HG02642 (cell line): ENCODE measurements at regions not wholly inside any gene's neighbourhood (a gene's known extent, or its start where the extent isn't known, plus 50 kb on each side); places are given as distances from the start of the nearest gene placed in this dataset.

Source experiments
- ATAC-seq: cut with Tn5 transposase; IDR thresholded peaks from one replicate; pipeline ENCODE4 v1.9.1; 2021; ENCODE audit warnings: mild to moderate bottlenecking; ENCODE audit not compliant: unreplicated experiment, poor library complexity

DNA sequence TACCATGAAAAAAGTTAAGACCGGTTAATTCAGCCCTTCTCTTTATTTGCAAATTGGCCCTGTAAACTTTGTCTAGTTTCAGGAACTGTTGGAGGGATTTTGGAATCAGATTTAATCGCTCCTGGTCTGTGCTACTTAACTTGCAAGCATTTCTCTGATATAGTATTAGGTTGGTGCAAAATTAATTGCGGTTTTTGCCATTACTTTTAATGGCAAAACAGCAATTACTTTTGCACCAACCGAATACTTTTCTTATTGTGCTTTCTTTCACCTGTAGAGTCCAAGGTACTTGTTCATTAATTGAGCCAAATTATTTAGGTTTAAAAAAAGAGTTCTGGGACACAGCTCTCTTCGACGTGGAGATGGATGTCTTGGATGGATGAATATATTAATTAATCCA is 92.8 kb upstream of the HNRNPU start:
- ATAC-seq = no peak

DNA sequence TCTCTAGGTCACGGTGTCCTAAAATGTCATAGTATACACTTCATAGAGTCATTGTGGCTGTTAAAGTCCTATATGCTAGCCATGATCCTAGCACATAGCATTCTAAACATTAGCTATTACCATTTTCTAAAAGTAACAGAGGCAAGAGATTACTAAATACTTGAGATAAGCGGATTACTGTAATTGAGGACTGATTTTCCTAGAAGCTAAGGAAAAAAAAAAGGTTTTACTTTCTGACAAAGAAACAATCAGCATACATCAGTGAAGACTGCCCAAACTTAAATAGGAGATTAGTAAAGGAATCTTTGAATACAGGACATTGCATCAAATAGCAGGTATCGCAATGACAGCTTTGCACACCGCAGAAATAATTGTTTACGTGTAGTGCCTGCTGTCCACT is 91.3 kb upstream of the HNRNPU start:
- no peak for ATAC-seq

DNA sequence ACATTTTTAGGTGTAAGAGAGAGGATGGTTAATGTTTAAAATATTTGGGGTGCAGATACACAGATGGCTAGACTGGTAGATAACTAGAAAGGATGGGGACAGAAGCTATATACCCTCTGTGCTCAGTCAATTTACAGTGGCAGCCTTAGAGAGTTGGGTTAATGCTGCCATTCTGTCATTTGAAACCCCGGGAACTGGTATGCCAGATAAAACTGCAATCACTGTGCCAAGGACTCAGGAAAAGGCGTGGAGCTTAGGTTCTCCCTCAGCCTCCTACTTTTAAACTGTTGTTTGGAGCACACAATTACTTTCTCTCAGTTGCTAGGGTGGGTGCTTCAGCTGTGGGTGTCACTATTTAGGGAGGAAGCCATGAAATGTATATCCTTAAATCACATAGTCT is 90.0 kb upstream of the HNRNPU start:
- no peak for ATAC-seq

DNA sequence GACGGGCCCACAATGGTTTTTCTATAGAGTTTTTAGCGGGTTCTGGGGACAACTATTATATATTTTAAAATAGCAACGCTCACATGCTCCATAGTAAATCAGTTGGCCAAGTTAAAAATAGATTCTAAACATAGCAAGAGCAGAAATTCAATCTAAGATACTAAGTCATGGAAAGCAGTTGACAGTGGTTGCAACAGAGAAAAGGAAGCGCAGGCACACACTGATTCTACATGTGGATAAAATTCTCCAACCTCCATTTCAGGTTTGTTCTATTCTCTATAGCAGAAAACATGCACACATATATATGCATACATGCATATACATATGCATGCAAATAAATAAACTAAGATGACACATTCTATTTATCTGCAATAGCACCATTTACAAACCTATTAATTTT is 89.6 kb upstream of the HNRNPU start:
- ATAC-seq = no peak

DNA sequence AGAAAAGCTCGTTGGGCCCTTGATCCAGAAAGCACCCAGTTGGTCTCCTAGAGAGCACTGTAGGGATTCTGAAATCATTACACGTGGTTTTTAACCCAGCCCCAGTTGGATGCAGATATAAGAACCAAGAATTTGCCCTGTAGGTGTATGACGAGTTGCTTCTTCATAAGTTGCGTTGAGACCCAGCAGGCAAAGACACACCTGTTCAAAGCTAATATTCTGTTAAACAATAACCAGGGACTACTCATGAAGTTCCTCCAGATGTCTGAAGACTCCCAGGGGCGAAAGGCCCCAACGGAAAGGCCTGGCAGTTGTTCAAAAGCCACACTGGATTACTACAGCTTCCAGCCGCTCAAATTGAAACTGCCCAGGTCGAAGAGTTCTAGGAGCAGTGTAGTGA is 88.6 kb upstream of the HNRNPU start:
- peak; percentile 94 for ATAC-seq

DNA sequence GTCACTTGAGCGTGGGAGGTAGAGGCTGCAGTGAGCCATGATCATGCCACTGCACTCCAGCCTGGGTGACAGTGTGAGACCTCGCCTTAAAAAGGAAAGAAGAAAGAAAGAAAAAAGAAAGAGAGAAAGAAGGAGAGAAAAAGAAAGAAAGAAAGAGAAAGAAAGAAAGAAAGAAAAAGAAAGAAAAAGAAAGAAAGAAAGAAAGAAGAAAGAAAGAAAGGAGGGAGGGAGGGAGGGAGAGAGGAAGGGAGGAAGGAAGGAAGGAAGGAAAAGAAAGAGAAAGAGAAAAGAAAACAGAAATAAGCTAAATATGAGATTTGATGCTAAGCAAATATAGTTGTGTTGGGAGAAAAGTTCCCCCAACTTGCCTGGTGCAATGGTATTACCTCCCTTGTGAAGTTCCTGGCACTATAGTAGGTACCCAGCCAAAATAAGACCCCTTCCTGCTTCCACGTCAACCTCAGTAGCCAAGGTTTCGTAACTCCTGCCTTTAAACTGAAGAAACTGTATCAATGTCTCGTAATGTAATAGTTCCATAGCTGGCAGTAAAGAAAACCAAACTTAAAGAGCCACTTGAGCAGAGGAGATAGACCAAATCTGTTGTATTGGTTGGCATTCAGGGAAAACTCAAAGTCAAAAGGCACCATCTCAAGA is 88.1 kb upstream of the HNRNPU start:
- peak; percentile 13 for ATAC-seq

DNA sequence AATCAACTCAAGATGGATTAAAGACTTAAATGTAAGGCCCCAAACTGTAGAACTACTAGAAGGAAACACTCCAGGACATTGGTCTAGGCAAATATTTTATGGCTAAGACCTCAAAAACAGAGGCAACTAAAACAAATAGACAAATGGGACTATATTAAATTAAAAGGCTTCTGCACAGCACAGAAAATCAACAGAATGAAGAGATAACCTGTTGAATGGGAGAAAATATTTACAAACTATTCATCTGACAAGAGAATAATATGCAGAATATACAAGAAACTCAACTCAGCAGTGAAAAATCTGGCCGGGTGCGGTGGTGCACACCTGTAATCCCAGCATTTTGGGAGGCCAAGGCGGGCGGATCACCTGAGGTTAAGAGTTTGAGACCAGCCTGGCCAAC is 84.1 kb upstream of the HNRNPU start:
- no peak for ATAC-seq

DNA sequence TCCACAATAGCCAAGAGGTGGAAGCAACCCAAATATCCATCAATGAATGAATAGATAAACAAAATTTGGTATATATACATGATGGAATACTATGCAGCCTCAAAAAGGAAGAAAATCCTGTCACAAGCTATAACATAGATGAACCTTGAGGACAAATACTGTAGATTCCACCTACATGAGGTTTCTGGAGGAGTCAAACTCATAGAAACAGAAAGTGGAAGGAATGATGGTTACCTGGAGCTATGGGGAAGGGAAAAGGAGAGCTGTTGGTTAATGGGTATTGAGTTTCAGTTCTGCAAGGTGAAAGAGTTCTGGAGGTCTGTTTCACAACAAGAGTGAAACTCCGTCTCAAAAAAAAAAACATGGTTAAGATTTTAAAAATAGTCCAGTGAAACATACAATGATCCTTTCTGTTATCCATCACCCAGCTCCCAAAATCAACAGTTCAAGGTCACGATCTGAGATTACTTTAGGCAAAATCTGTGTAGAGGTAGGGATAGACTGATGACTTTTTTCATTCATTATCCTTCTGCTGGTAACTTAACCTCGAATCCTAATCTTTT is 80.8 kb upstream of the HNRNPU start:
- peak; percentile 77 for ATAC-seq

DNA sequence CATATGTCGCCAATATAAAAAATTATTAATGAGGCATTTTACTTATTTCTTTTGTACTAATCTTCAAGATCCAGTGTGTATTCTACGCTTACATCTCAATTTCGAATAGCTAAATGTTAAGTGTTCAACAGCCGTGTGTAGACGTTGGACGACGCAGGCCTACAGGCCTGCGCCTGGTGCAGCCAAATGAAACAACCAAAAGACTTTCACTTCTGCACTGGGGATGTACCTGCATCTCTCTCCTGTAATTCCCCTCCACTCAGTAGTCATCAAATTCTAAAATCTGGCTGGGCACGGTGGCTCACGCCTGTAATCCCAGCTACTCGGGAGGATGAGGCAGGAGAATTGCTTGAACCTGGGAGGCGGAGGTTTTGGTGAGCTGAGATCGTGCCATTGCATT is 76.8 kb upstream of the HNRNPU start:
- peak; percentile 80 for ATAC-seq

DNA sequence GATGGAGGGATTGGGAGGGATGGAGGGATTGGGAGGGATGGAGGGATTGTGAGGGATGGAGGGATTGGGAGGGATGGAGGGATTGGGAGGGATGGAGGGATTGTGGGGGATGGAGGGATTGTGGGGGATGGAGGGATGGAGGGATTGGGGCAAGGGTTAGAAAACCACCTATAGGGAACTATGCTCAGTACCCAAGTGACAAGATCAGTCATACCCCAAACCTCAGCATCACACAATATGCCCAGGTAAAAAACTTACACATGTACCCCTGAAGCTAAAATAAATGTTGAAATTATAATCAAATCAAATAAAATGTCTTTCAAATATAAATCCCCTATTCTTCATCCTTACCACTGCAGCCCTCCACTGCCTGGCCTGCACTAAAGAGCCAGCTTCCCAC is 72.8 kb upstream of the HNRNPU start:
- no peak for ATAC-seq

DNA sequence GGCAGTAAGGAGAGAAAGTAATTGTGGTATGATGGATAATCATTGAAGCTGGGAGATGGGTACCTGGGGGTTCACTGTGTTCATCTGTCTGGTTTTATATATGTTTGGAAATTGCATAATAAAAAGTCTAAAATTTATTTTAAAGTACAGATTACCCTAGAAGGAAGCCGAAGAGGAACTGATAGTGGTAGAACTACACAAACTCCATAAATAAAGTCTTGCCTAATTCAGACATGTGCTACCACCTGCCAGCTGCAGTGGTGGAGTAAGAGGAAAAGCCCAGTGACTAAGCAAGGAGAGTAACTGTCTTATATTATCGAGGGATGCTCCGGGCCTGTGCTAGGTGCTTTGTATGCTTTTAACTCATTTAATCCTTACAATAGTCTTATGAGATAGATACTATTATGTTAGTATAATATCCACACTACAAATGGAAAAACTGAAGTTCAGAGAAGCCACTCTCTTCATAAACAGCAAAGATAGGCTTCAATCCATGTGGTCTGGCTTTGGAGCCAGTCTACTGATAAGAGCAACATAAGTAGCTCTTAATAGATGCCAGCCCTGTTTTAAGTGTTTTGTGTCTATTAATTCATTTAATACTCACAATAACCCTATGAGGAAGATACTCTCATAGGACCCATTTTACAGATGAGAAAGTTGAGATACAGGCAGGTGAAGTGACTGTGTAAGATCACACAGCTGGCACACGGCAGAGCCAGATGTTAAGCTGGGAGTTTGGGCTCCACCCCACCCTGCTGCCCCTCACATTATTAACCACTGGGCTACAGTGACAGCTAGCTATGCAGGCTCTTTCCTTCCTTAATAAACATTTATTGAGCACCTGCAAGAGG is 56.8 kb upstream of the HNRNPU start:
- peak; percentile 70 for ATAC-seq

DNA sequence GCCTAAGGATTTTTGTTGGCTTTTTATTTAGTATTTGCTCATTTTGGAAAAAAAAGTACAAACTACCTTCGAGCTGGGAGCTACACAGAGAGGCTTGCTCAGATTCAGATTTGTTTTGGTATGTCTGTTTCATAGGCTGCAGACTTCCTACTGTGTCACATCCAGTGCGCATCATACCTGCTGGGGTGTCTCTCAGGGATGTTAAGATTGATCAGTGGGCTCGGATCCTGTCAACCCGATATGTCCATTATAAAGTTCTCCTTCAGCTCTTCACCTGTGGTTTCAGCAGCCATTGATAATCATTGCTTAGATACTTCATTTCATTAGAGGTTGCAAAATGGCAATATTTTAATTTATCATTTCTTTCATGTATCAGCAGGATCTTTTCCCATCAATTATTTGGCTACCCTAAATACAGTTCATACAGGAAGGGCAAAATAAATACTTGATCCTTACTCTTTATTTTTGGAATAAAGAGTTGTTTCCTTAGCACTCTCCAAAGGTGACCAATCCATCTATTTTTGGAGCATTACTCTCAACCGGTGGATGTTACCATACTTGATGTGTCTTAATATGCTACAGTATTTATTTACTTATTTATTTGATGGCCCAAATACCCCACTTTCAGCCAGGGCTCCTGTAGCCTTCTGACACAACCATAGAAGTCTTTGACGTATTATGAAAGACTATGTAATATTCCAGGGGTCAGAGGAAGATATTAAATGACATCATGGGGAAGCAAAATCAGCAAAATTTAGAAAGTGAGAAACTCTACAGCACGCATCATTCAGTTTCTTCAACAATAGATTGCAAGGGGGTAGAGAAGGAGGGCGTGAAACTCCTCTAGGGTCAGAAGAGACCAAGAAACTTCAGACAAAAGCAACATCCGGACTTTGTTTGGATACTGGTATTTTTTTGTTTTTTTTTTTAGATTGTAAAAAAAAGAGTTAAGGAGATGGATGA is 55.3 kb upstream of the HNRNPU start:
- no peak for ATAC-seq

DNA sequence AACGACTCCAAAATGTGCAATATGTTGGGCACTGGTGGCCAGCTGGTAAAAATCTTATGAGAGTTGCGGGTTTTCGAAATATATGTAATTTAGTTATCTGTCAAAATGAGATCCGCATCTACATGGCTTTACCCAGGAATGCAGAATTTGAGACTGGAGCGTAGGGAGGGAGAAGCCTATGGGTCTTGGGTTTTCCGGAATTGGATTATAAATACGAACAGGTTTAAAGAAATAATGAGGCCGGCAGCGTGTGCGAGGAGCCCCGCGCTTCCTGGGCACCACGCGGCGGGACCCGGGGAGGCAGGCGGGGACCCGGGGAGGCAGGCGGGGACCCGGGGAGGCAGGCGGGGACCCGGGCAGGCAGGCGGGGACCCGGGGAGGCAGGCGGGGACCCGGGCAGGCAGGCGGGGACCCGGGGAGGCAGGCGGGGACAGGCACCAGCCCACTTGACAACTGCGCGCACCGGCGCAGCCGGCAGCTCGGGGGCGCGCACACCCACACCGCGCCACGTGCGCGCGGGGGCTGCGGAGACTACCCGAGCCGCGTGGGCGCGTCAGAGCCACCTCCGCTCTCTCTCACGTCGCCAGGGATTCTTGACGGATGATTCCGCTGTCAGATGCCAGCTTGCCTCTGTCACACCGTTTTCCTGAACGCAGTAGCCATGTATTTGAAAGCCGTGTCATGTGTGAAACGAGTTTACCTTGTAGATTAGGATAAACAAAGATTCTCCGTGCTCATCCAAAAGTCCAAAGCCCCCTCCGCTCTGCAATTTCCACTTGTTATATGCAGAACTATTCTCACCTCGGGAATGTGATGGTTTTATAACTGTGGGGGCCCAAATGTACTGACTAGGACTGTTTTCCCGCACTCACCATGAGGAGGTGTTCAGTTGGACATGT is 54.3 kb upstream of the HNRNPU start:
- peak; percentile 64 for ATAC-seq

DNA sequence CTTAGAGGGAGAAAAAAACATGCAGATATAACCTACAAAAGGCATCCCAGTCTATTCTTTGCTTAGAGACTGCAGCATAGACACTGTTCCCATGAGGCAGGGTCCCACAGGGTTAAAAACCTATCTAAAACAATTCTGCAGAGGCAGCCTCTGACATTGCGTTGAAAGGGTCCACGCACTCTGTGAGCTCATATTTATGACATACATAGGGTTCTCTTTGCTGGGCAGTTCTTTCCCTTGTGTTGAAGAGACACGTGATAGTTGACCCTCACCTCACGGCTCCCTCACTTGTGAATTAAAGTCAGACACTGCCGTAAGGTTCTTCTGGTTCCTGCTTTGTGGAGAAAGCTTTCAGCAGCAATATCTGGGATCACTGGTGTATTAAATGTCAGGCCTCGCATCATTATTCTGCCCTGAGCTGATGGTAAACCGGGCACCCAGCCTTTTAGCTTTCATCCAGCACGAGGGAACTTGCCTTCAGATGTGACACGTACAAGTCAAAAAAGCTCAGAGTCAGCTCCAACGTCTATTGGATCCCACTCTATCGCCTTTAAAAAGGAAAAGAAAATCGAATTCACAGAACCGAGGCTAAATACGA is 52.8 kb upstream of the HNRNPU start:
- no peak for ATAC-seq

DNA sequence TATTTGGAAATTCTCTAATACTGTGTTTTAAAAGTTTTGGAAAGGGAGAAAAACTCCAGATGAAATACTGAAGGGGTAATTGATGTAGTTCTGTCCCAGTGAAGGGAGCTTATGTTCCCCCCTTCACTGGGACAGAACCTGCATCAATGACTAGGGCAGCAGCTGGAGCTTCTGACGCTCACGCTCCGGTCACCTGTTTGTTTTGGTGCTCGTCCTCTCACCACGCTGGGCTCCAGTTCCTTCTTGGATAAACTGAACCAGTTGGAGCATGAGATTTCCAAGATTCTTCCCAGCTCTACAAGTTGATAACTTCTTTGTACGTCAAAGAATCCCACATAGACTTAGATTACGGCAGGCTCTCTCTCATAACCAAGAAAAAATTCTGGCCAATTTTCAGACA is 51.4 kb upstream of the HNRNPU start:
- no peak for ATAC-seq

DNA sequence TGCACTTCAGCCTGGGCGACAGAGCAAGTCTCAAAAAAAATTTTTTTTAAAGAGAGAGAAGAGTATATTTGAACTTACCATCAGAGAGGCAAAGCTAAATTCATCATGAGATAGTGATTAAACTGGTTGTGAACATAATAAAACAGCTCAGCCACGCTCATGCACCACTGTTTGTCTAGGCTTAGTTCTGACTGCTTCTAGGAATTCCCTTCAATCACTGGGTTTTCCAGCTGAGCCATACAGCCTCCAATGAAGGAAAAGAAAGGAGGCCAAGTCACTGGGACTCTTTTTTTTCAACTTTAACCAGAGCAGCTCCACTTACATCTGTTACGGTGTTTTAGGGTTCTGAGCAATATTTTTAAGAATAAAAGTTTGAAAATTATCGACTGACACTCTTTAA is 50.4 kb upstream of the HNRNPU start:
- ATAC-seq = no peak
